NOMO-1 (cell line): ENCODE measurements at regions not wholly inside any gene's neighbourhood (a gene's known extent, or its start where the extent isn't known, plus 50 kb on each side); places are given as distances from the start of the nearest gene placed in this dataset.
A peak's percentile ranks its signal among the peaks of the same experiment; 100 is the strongest.

Experiments
- DNase-seq, 2 experiments: peaks; one replicate each; lab custom pipeline; 2025; ENCODE audit not compliant: unreplicated experiment in 2 of 2; lab: John Stamatoyannopoulos, UW

DNA sequence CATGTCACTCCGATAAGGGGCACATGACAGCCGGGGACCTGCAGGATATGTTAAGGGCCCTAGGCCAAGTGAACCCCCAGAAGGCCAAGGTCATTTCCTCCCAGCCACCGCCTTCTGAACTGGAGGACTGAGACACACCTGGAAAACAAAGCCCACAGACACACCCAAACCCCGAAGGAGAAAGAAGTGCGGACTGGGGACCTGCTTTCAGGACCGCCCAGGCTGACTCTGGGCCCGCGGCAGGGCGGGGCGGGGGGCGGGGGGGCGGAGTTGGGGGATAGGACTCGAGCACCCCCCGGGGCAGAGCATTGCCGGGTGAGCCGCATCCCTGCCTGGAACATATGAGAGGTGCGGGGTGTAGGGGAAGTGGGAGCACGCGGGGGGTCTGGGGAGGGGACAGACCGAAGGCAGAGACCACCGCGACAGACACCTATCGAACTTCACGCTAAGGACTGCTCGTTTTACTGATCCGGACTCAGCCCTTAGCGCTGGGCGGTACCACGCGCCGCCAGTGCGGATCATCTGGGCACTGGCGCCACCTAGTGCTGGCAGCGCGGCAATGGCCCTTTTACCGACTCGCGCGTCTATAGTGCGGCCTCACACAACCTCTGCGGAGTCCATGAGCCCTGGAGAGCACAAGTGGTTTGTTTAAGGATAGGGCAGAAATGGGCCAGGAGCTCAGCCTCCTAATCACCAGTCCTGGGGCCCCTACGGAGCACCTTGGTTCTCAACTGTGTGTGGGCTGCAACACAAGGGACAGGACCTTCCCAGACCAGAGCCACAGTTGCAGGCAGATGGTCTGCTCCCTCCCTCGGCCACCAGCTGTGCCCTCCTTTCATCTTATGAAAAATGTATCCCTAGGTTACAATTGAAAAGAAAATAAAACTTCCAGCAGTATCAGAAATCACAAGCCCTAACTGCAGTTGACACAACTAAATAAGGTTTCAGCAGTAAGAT lies 157.6 kb downstream of the HERPUD2 start:
- DNase-seq = peak; percentile 55 to 60

DNA sequence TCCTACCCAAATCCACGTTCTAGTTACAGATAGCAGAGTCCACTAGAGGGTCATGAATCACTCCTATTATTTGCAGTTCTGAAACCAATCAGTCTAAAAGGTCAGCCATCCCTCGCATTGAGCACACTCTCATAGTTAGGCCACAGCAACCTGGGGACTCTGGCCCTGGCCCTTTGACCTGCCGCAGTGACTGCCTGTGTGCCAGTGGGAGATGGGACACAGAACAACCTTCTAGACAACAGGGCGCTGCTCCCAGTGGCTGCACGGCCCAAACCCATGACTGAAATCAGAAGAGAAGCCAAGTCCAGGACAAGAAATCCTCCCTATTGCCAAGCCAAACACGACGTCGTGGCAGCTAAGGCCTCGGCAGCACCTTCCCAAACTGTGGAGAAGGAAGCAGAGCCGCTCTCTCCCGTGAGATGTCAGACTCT lies 158.5 kb downstream of the HERPUD2 start:
- no peak for DNase-seq

DNA sequence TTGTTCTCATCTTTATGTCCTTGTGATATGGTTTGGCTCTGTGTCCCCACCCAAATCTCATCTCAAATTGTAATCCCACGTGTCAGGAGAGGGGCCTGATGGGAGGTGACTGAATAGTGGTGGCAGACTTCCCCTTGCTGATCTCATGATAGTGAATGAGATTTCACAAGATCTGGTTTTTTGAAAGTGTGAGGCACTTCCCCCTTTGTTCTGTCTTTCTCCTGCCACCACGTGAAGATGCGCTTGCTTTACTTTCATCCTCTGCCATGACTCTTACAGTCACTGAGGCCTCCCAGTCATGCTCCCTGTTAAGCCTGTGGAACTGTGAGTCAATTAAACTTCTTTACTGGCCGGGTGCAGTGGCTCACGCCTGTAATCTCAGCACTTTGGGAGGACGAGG lies 161.0 kb downstream of the HERPUD2 start:
- DNase-seq = peak in 1 of 2 experiments; percentile 45

DNA sequence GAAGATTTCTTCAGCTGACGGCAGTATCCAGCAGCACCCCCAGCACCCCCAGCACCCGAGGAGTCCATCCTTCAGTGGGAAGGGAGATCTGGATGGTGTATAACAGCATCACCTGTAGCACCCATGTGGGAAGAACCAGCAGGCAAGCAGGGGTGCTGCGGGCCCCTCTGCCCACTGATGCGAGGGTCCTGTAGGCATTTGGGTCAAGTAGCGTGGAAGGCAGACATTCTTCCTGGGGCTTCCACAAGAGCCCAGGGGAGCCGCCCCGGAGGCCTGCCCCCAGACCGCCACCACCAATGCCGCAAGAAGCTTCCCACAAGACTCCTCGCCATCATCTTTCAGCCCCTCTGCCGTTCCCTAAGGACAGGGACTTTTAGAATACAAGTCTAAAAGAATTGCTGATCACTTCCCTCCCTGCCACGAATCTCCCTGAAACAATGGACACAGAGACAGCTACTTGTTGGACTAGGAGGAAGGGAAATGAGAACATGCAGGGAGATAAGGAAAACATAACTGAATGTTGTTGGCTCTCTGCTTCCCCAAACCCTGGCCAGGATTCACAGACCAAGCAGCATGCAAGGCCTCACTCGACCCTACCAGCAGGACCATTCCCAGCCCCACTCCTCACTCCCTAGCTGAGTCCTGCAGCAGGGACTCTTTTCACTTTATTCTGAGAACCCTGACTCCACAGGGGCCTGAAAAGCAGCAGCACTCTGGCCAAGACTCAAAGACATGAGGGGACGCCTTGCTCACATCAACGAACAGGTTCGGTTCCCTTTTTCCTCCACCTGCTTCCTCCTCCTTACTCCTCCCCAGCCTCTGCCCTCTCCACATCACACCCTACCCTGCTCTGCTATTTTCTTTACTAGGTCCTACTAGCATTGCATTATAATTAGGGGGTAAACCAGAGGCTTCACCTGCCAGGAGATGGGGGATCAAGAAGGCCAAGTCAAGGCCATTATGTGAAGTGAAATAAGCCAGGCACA lies 164.5 kb downstream of the HERPUD2 start:
- DNase-seq = no peak

DNA sequence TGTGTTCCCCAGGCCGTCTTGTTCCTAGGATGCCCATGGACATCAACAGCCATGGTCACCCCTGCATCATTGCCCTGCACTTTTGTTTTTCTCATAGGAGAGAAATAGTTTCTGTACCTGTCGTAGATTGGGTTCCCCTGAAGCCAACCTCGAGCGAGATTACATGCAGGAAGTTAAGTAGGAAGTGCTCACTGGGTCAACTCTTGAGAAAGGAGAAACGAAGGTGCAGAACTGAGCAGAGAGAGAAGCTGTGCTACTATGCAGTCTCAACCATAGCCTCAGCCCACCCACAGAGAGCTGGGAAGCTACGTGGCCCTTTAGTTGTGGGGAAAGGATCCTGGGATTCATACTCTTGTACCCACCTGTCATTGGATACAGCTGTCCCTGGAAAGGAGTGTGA lies 165.2 kb downstream of the HERPUD2 start:
- DNase-seq = no peak

DNA sequence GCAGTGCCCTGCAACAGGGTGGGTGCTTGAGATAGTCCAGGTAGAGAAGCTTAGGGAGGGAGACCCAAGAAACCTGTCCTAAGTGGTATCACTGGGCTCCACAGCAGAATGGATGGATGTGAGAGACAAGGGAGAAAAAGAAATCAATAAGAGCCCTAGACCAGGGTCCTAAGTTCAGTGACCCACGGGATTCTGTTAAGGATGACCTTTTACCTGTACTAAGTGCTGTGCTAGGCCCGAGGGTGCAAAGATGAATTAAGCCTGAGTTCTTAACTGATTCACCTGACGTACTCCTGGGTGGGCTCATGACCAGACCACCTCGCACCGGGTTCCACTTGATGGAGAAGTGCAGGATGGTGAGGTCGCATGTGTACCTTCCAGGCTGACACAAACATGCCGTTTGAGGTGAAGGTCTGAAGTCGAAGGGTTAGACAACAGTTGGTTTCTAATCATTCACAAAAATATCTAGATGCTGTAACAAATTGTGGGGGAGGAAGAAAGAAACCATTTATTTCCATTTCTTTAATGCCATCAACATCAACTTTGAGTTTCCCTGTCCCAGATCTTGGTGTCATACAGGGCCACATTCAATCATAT lies 166.5 kb downstream of the HERPUD2 start:
- no peak for DNase-seq

DNA sequence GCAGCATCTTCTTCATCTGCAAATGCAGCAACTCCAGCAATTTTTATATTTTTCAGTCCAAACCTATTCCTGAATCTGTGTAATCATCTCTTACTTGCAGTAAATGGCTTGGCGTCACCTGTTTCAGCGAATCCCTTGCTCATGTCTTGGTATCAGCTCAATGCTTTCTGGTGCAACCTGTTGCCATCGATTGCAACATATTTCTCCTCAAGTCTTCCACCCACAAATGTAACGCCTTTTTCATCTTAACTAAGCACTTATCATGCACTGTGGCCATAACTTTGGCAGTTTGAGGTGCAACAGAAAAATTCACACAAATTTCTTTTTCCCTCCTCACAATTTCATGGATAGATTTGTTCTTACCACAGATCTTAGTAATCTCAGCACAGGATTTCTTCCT lies 168.3 kb downstream of the HERPUD2 start:
- DNase-seq = no peak

DNA sequence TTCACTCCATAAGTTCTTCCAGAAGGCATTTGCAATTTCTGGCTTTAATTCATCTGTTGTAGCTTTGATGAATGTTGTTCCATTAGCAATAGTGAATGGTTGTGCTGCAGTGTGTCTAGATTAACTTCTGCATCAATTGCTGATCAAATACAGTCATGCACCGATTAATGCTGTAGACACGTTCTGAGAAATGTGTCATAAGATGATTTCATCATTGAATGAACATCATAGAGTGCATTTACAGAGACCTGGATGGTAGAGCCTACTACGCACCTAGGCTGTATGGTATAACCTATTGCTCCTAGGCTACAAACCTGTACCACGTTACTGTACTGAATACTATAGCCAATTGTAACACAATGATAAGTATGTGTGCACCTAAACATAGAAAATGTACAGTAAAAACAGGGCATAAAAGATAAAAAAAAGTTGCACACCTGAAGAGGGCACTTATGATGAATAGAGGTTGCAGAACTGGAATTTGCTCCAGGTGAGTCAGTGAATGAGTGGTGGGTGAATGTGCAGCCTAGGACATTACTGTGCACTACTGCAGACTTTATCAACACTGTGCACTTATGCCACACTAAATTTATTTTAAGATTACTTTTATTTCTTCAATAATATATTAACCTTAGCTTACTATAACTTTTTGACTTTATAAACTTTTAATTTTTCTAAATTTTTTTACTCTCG lies 170.7 kb downstream of the HERPUD2 start:
- DNase-seq = no peak

DNA sequence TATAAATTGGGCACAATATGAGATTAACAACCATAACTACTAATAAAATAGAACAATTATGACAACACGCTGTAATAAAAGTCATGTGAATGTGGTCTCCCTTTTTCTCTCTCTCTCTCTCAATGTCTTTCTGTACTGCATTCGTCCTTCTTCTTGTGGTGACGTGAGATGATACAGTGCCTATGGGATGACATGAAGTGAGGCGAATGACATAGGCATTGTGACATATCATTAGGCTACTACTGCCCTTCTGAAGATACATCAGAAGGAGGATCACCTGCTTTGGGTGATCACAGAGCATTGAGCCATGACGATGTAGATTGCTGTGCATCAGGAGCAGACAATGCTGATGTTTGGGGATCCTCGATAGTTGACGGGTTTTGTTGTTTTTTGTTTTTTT lies 171.6 kb downstream of the HERPUD2 start:
- DNase-seq = no peak

DNA sequence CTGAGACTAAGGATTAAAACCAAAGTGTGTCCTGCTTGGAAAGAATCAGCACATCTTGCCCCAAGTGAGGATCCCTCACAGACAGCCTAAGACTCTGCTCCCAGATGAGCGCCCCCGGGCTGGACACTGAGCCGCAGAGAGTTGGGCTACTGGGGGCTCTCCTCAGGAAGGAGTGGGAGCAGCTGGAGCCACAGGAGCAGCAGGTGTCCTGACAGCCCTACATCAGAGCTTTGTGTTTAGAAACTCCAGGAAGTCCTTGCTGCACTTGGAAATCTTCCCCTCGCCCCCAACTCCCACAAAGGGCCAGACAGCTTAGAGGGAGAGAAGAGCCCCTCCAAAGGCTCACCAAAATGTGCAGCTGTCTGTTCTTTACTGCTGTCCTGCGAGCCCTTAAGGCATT lies 172.2 kb downstream of the HERPUD2 start:
- no peak for DNase-seq

DNA sequence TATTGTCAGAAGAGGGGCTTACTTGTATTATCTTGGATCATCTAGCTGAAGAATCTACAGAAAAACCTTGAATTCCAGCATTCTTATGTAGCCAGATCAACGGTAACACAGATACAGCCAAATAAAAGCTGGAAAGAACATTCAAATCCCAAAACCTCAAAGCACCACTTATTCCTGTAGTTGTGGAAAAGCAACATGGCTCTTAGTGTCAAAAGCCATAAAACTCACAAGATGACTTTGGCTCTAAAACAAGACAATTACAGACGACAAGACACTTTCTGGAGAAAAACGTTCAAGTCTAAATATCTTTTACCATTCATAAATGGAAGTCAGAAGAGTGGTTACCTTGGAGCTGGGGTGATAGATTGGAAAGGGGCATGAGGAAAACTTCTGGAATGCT lies 173.0 kb downstream of the HERPUD2 start:
- DNase-seq = no peak

DNA sequence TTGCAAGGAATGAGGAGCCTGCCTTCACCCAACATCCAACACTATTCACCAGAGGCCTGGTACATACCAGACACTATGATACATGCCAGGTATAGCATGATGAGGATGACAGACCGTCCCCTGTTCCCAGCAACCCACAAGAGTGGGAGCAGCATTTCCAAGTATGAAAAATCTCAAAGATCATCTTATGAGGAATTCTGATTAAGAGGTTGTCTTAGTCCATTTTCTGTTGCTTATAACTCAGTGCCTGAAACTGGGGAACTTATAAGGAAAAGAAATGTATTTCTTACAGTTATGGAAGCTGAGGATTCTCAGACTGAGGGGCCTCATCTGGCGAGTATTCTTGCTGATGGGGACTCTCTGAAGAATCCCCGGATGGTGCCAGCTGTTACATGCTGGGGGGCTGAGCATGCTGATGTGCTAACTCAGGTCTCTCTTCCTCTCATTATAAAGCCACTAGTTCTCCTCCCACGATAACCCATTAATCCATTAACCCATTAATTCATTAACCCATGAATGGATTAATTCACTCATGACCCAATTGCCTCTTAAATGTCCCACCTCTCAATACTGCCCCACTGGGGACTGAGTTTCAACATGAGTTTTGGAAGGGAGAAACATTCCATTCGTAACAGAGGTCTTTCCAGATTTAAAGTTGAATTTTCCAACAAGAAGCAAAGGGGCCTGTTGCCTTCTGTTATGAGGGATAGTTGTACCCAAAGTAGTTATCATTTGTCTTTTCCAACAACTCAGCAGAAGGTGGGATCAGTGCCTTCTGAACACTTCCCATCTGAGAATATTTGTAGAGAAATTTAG lies 173.9 kb downstream of the HERPUD2 start:
- DNase-seq = no peak

DNA sequence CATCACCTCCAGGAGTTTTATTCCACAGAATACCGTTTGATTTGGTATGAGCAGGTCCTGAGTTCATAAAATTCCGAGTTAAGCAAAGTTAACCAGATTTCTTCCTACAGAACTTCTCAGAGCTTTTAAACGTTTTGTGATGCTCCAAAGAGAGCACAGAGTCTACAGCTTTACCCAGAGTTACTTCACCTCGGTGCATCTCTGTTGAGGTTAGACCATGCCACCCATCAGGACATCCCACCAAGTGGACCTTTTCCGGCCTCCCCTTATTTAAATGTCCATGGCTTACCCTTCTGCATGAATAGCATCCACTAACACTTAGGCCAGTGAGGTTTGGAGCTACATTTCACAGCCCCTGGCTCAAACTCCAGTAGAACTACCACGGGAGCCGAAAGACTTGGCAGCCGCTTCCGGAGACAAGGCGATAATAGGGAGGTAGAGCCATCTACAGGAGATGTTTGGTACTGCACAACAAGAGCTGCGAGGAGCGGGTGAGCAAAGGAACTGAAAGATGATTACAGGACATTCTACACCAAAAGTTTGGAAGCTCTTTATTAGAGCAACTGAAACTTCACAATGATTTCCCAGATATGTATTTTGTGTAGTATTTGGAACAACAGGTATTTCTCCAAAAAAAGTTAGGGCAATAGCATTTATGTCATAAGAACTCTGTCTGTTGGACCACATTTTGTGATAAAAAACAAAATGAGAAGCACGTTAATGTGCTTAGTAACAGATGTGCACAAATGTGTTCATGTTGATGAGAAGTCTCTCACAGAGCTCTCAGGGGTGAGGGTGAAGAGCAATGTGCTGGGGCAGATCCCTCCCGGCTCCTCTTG lies 174.7 kb downstream of the HERPUD2 start:
- peak; percentile 64 to 66 for DNase-seq

DNA sequence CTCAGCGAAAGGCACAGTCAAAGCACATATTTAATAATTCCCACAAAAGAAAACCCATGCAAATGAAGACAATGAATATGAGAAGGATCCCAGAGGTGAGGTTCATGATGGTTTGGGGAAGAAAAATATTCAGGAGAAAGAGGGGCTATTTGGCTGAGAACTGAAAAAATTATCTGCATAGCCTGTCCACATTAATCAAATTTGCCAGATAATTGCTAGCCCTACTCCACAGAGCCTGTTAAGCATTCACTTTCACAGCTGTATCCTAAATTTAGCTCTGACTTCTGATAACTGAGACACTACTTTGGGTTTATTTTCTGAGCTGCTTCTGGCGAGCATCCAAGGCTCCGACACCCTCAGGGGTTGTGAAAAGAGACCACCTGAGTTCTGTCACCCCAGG lies 176.2 kb downstream of the HERPUD2 start:
- no peak for DNase-seq

DNA sequence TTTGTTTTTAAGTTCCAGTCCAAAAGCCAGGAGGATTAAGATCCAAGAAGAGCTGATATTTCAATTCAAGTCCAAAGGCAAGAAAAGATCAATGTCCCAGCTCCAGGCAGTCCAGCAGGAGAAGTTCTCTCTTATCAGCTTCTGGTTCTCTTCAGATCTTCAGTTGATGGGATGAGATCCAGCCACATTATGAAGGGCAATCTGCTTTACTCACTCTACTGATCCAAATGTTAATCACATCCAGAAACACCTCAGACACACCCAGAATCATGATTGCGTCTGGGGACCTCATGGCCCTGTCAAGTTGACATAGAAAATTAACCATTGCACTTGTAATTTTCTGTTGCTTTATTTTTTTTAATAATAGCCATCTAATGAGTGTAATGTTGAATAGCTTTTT lies 178.4 kb downstream of the HERPUD2 start:
- no peak for DNase-seq

DNA sequence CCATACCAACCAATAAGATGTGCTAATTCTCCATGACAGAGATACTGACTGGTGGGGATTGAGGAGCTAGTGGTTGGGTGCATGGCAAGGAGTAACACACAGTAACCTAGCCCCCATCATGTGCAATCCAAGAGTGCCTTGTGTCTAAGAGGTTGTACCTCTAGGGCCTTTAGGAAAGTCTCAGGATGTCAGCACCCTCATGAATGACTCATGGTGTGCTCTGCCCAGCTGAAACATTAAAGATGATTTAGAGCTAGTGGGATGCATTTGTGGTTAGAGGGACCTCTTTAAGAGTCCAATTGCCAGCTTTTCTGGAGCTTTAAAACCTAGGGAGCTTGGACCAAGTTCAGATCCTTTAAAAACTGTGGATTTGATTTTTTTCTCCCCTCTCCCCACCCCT lies 181.1 kb downstream of the HERPUD2 start:
- no peak for DNase-seq

DNA sequence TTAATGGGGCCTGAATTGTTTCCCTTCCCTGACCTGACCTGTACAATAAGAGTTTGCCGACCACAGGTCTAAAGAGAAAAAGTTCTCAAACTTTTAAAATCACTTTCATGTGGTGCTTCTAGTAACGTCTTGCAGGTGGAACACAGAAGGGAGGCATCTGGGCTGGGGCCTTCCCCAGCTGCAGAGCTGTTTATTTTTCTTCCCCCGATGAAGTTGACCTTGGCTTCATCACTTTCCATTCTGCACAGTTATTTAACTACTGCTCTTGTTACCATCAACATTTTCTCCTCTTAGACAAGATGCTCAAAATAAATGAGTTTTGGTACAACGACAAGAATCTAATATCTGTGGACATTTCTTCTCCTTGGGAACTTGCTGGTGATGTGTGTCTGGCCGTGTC lies 181.7 kb downstream of the HERPUD2 start:
- no peak for DNase-seq

DNA sequence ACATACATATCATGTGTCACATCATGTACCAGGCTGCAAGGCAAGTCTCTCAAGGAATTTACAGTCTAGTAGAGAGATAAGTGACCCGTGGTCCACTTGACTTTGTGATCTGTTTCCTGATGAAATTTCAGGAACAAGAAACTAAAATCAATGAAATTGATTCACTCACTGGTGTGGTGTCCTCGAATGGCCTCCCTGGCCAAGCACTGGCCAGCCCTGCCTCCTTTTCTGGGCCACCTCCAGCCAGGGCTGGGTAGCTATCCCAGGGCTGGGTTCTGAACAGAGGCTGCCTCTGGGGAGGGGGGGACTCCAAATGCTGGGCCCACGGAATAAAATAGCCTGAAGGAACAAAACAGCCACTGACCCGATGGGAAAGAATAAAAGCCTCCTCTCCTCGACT lies 182.2 kb downstream of the HERPUD2 start:
- no peak for DNase-seq
